SU-DHL-6 (cell line): ENCODE measurements at regions not wholly inside any gene's neighbourhood (a gene's known extent, or its start where the extent isn't known, plus 50 kb on each side); places are given as distances from the start of the nearest gene placed in this dataset.

ENCODE experiments used
- H2AFZ ChIP-seq: fragments of 200-600 bp; sonication (generic); 2 replicates; pipeline ENCODE4 v1.6.1; 2014; ENCODE audit warnings: low read depth, mild to moderate bottlenecking, moderate library complexity, mixed read lengths, antibody characterized with exemption, low read length; ENCODE audit not compliant: severe bottlenecking
- H3F3A ChIP-seq: fragments of 200-600 bp; shearing (Covaris generic); 2 replicates; pipeline ENCODE4 v1.6.0; 2016; ENCODE audit warnings: antibody characterized with exemption, mild to moderate bottlenecking; ENCODE audit not compliant: insufficient read depth
- H3K27ac ChIP-seq: fragments of 200-600 bp; sonication (generic); 2 replicates; pipeline ENCODE4 v1.5.1; 2016; ENCODE audit warnings: low read depth, mild to moderate bottlenecking, low read length, moderate library complexity, mixed read lengths
- H3K27me3 ChIP-seq: fragments of 200-600 bp; sonication (generic), shearing (Covaris generic); 2 replicates; pipeline ENCODE4 v1.6.0; 2014; ENCODE audit warnings: mild to moderate bottlenecking, low read length
- H3K36me3 ChIP-seq: fragments of 200-600 bp; sonication (generic); 2 replicates; pipeline ENCODE4 v1.6.1; 2014; ENCODE audit warnings: mild to moderate bottlenecking, low read length, mixed read lengths
- H3K4me2 ChIP-seq: fragments of 300-600, 200-600 bp; shearing (Covaris generic), sonication (generic); 2 replicates; pipeline ENCODE4 v1.6.0; 2014; ENCODE audit warnings: low read length, low read depth, mild to moderate bottlenecking; ENCODE audit not compliant: poor library complexity, severe bottlenecking
- H3K4me3 ChIP-seq: fragments of 200-600 bp; sonication (generic); 2 replicates; pipeline ENCODE4 v1.5.1; 2014; ENCODE audit warnings: antibody characterized with exemption, low read length, mild to moderate bottlenecking, mixed read lengths; ENCODE audit not compliant: insufficient read depth, poor library complexity, severe bottlenecking
- H3K79me2 ChIP-seq: fragments of 200-600 bp; sonication (generic); 2 replicates; pipeline ENCODE4 v1.6.1; 2014; ENCODE audit warnings: mild to moderate bottlenecking, low read length, moderate library complexity; ENCODE audit not compliant: insufficient read depth
- H3K9ac ChIP-seq: fragments of 200-600 bp; sonication (generic); 2 replicates; pipeline ENCODE4 v1.7.0; 2014; ENCODE audit warnings: mild to moderate bottlenecking, low read length
- H3K9me2 ChIP-seq: fragments of 200-600 bp; sonication (generic); replicated peaks from 2 replicates; pipeline ENCODE4 v1.6.1; 2014; ENCODE audit warnings: low read length; ENCODE audit not compliant: insufficient read depth
- H3K9me3 ChIP-seq: fragments of 200-600 bp; sonication (generic); 2 replicates; pipeline ENCODE4 v1.6.1; 2014; ENCODE audit warnings: low read length, mixed read lengths; ENCODE audit not compliant: insufficient read depth
- H4K20me1 ChIP-seq: fragments of 200-600 bp; sonication (generic); 2 replicates; pipeline ENCODE4 v1.6.1; 2014; ENCODE audit warnings: low read depth, mild to moderate bottlenecking, antibody characterized with exemption, low read length, moderate library complexity, mixed read lengths
- CTCF ChIP-seq: fragments of 200-600 bp; sonication (generic); IDR thresholded peaks from one replicate; pipeline ENCODE4 v1.5.1; 2017; ENCODE audit warnings: antibody characterized with exemption, mild to moderate bottlenecking, low read length, moderate library complexity; ENCODE audit not compliant: insufficient read depth, poor library complexity, severe bottlenecking
- EZH2phosphoT487 ChIP-seq: fragments of 200-600 bp; sonication (generic), shearing (Covaris generic); conservative IDR thresholded peaks from 2 replicates; pipeline ENCODE4 v1.6.1; 2018; ENCODE audit warnings: mild to moderate bottlenecking, antibody characterized with exemption, low read length, moderate library complexity, mixed read lengths

GRCh38 chr7:33854801-33855350, 50.5 kb upstream of the BMPER start:
- TF ChIP-seq EZH2phosphoT487: no peak
- no peak for TF ChIP-seq CTCF
- Histone ChIP-seq H3K4me2 (no peak overlapping the region), H3K4me3 (no peak overlapping the region), H2AFZ (no peak overlapping the region), H3K9ac (no peak overlapping the region), H3K27ac (no peak overlapping the region), H3K9me3 (no peaks in the 10 kb centered on the region), H3K9me2 (peaks cover 4% of the 10 kb centered on the region; the same call in 1 of the 2 replicates), H3K36me3 (no peaks in the 10 kb centered on the region), H3K27me3 (no peaks in the 10 kb centered on the region), H3F3A (no peaks in the 10 kb centered on the region), H4K20me1 (no peaks in the 10 kb centered on the region), H3K79me2 (no peaks in the 10 kb centered on the region)
